NCI-H1417 (cell line): ENCODE measurements at regions not wholly inside any gene's neighbourhood (a gene's known extent, or its start where the extent isn't known, plus 50 kb on each side); places are given as distances from the start of the nearest gene placed in this dataset.

Experiments
- DNase-seq, 3 experiments: peaks; one replicate each; lab custom pipeline; 2025; lab: John Stamatoyannopoulos, UW

GRCh38 chr3:181442066-181442465, 269.7 kb upstream of the SOX2 start:
- DNase-seq, result peak in 1 of 3 experiments; percentile 40

GRCh38 chr3:181432992-181433391, 278.7 kb upstream of the SOX2 start:
- DNase-seq, result peak in 2 of 3 experiments; percentile 18 to 61

GRCh38 chr3:181431748-181432147, 280.0 kb upstream of the SOX2 start:
- DNase-seq, result no peak

DNA sequence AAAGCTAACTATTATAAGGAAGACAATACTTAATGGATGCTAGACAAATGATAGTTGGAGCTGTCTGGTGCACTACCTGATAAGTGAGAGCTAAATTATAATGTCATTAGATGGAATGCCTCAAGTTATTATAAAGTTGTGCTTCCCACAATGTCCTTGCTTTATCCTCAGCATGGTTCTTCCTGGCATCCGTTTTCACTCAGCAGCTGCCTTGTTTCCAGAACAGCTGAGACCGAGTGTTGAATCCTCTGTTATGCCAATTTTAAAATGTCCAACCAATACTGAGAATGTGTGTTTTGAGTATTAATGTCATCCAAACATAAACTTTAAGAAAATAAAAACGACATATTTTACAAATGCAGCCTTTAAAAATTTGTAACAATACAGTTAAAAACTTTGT, 286.7 kb upstream of the SOX2 start:
- peak in 1 of 3 experiments; percentile 49 for DNase-seq

- DNase-seq, result peak in 2 of 3 experiments; percentile 11 to 31
Measured at GRCh38 chr3:181418233-181418632, 293.5 kb upstream of the SOX2 start.

GRCh38 chr3:181417748-181418147, 294.0 kb upstream of the SOX2 start:
- peak in 1 of 3 experiments; percentile 53 for DNase-seq

DNA sequence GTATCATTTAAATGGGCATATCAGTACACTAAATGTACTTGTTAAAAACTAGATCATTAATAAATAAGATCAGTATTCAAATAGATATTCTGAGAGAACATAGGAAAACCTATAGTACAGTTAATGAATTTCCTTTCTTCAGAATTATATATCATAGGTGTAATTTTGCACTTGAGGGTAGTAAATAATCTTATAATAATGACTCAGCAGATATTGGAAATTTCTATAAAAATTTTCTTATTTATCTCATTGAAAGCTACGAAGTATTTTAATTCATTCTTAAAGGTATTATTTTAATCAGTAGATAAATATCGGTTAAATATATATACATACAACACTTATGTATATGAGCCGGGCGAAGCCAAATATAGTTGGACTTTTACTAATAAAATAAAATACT, 300.9 kb upstream of the SOX2 start:
- no peak for DNase-seq

DNA sequence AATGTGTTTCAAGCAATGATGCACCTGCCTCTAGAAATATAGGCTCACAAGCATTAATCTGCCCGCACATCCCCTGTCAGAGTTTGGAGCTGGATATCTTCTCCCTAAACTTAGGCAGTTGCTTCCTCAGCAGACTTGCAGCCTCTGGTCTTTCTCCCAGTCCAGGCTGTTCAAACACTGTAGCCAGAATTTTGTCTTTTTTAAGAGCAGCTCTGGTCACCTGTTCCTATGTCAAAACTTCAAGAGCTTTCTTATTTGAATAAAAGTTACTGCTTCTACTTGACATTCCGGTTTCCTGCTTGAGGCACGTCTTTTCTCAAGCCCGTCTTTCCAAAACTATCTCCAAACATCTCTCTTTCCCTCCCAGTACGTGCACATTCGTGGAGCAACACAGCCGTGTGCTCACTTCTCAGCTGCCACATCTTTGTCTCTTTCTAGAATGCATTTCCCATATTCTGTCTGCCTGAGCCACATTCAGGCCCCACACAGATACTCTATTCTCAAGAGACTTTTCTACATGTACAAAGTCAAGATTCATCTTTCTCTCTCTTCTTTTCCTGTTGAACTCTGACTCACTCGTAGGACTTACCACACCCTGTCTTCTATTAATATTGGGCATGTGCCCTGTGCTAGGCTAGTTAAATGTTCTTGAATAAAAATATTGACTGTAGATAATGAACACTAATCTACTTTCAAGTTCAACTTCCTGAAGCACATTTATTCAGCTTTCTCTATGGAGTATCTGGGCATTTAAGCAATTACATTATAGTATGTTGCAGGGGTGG, 307.7 kb upstream of the SOX2 start:
- DNase-seq, result no peak

GRCh38 chr3:181402347-181402746, 309.4 kb upstream of the SOX2 start:
- DNase-seq, result no peak

DNA sequence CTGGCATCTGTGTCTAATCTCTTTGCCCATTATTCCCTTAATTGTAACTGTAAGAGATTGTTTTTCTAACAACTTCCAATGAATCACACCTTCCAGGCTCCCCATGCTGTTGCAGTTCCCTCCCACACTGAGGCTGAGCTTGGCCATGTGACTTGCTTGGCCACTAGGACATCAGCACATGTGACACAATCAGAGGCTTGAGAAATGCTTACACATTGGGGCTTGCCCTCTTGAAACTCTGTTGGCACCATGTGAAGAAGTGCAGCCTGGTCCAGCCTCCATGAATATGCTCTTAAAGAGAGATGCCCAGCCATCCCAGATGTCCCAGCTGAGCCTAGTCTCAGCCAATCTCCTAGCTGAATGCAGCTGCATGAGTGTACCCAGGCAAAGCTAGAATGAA, 326.8 kb upstream of the SOX2 start:
- no peak for DNase-seq

DNA sequence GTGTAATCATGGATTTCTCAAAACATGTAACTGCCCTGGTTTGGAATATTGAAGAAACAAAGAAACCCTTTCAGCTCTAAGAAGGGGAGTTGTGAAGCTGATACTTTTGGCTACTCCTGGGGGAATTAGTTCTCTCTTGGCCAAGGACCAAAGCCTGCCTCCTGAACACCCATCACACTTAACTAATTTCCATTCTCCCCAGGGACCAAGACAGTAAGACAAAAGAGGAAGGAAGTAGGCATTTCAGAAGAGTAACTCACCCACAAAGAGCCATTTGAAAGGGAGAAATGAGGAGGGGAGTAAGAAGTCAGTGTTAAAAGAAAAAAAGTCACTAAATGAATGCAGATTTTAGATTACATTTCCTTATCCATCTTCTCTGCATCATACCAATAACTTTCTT, 328.0 kb upstream of the SOX2 start:
- DNase-seq, result no peak

DNA sequence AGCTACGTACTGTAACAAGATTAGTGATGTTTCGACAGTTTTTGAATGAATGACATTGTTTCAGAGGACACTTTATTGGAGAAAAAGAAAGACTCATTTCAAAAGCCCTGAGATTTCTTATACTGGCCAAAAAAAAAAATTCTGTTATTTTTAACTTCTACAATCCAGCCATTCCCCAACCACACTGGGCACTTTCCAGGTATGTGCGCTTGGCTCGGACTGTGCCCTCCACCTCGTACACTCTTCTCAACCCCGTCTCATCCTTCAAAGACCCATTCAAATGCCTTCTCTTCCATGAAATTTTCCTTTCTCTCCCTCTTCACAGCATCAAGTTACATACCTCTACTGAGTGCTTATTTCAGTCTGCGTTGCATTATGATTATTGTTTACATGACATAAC, 328.5 kb upstream of the SOX2 start:
- DNase-seq, result no peak

- no peak for DNase-seq
Measured at GRCh38 chr3:181382656-181383055, 329.1 kb upstream of the SOX2 start.

DNA sequence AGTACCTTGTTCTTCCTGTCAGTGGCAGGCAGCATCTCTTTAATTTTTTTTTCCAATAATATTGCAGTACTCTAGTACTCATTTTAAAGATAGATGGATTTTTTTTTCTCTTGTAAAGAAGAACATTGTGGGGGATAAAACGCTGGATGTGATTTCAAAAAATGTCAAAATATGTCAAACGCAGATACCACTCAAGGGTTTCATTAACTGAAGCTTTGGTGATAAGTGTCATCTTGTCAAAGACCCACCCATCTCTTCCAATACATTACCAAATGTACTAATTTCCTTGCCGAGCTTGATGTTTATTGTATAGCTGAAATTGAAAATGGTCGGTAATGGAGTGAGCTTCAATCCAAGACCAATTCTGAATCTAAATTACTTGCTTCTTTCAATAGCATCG, 332.4 kb upstream of the SOX2 start:
- no peak for DNase-seq

DNA sequence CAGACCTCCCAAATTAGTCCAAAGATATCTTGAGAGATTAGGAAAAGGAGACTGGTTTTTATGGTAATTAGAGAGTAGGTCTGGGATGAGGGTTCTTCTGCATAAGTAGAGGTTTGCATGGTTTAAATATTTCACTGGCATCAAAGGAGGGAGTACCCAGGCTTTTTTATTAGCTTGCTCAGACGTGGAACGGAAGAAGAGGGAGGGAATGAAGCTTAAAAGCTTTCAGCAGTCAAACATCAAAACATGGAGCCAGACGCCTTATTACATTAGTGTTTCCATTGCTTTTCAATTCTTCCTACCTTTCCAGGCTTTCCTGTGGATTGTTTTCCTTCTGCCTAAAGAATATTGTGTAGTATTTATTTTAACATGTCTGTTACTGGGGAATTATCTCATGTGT, 342.1 kb upstream of the SOX2 start:
- DNase-seq, result no peak

DNA sequence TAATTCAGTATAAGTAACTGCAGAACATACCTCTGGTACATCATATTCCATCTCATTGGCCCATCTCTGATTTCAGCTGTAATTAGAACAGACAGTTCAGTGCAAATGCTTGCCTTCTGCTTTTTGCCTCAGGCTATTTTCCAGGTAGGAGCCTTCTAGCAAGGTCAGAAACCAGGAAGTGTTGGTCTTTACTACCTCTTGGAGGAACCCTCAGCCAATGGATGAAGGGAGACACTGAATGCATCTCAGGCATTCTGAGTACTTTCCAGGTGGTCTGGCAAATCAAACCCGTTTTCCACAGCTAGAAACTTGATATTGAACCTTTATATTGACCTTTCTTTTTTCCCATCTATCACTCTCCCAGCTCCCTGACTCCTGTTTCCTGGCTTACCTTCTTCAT, 348.5 kb upstream of the SOX2 start:
- DNase-seq, result peak in 2 of 3 experiments; percentile 25 to 54

- no peak for DNase-seq
Measured at GRCh38 chr3:181362378-181362777, 349.3 kb upstream of the SOX2 start.

DNA sequence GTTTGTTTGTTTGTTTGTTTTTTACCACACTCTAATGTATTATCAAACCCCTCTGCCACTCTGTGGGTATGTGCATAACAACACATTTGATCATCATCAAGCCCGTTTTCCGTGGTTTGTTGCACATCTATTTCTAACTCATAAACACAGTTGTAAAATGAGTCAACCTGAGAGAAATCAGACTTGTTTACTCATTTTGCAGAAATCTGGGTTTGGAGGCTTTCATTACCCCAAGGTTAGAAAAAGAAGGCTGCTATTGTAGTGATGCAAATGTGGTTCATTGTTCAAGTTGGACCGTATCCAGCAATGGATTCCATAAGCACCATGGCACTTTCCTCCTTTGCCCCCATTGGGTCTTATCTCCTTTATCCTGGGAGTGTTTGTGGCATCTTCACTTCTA, 353.2 kb upstream of the SOX2 start:
- no peak for DNase-seq

GRCh38 chr3:181358060-181358459, 353.7 kb upstream of the SOX2 start:
- DNase-seq, result no peak

GRCh38 chr3:181354140-181354539, 357.6 kb upstream of the SOX2 start:
- no peak for DNase-seq

GRCh38 chr3:181344331-181344730, 354.8 kb upstream of the DNAJC19 start:
- peak in 1 of 3 experiments; percentile 38 for DNase-seq

- no peak for DNase-seq
Measured at GRCh38 chr3:181336597-181336996, 347.1 kb upstream of the DNAJC19 start.

DNA sequence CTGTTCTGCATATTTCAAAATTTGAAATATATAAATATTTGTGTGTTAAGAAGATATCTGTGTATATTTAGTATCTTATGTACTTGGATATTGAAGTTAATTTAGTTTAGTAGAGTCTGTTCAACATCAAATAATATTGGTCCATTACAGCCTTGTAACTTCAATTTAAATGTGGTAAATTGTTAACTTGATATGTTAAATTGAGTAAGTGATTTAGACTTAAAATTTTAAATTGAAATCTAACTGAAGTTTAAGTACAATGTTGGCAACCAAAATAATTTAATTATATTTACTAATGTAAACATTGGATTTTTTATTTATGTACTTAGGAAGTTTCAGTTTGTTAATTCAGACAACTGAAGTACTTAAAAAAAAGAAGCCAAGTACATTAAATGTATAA, 343.9 kb upstream of the DNAJC19 start:
- DNase-seq, result no peak
